ENCODE measurements at regions not wholly inside any gene's neighbourhood (a gene's known extent, or its start where the extent isn't known, plus 50 kb on each side); places are given as distances from the start of the nearest gene placed in this dataset.

GRCh38 chr6:23566418-23566817 lies 559.6 kb upstream of the NRSN1 start:
- Histone ChIP-seq H3K9me3 (ENCODE audit: control insufficient read depth, insufficient read depth, low read length) (no peaks in the 10 kb centered on the region), H3K79me2 (ENCODE audit: control insufficient read depth, low read length) (no peaks in the 10 kb centered on the region), H4K20me1 (ENCODE audit: control insufficient read depth, insufficient read depth, low read depth, low read length) (no peaks in the 10 kb centered on the region), H3K27ac (ENCODE audit: low read depth, low read length) (no peak overlapping the region), H3K4me3 (ENCODE audit: low read length) (no peak overlapping the region), H3K36me3 (ENCODE audit: control insufficient read depth, low read length) (no peaks in the 10 kb centered on the region), H3K9me2 (replicated peaks; ENCODE audit: control insufficient read depth, low read length) (no peaks in the 10 kb centered on the region; the same call in 1 of the 2 replicates), H3K4me2 (ENCODE audit: low read length) (no peak overlapping the region), H3F3A (ENCODE audit: control insufficient read depth, insufficient read depth) (no peaks in the 10 kb centered on the region), H3K27me3 (ENCODE audit: control insufficient read depth, low read length) (no peaks in the 10 kb centered on the region), H3K4me1 (ENCODE audit: control insufficient read depth, low read length) (no peaks in the 10 kb centered on the region)
- TF ChIP-seq CTCF (IDR thresholded peaks at IDR 0.05; ENCODE audit: low read depth, low read length, poor library complexity, severe bottlenecking) = no peak
- no peak for TF ChIP-seq EZH2phosphoT487 (IDR thresholded peaks at IDR 0.05; ENCODE audit: borderline replicate concordance, low read length)

GRCh38 chr6:23568292-23568691 lies 557.7 kb upstream of the NRSN1 start:
- no peaks in the 10 kb centered on the region for H3K4me1 ChIP-seq (ENCODE audit: control insufficient read depth, low read length)
- no peak overlapping the region for H3K4me3 ChIP-seq (ENCODE audit: low read length)
- no peak for TF ChIP-seq EZH2phosphoT487 (IDR thresholded peaks at IDR 0.05; ENCODE audit: borderline replicate concordance, low read length)
- no peak for TF ChIP-seq CTCF (IDR thresholded peaks at IDR 0.05; ENCODE audit: low read depth, low read length, poor library complexity, severe bottlenecking)
- H4K20me1 ChIP-seq (ENCODE audit: control insufficient read depth, insufficient read depth, low read depth, low read length) = no peaks in the 10 kb centered on the region
- H3K36me3 ChIP-seq (ENCODE audit: control insufficient read depth, low read length) = no peaks in the 10 kb centered on the region
- no peaks in the 10 kb centered on the region for H3K79me2 ChIP-seq (ENCODE audit: control insufficient read depth, low read length)
- no peak overlapping the region for H3K4me2 ChIP-seq (ENCODE audit: low read length)
- no peak overlapping the region for H3K27ac ChIP-seq (ENCODE audit: low read depth, low read length)
- no peaks in the 10 kb centered on the region for H3K9me3 ChIP-seq (ENCODE audit: control insufficient read depth, insufficient read depth, low read length)
- no peaks in the 10 kb centered on the region for H3F3A ChIP-seq (ENCODE audit: control insufficient read depth, insufficient read depth)
- H3K27me3 ChIP-seq (ENCODE audit: control insufficient read depth, low read length) = no peaks in the 10 kb centered on the region
- no peaks in the 10 kb centered on the region; the same call in 1 of the 2 replicates for H3K9me2 ChIP-seq (replicated peaks; ENCODE audit: control insufficient read depth, low read length)

DNA sequence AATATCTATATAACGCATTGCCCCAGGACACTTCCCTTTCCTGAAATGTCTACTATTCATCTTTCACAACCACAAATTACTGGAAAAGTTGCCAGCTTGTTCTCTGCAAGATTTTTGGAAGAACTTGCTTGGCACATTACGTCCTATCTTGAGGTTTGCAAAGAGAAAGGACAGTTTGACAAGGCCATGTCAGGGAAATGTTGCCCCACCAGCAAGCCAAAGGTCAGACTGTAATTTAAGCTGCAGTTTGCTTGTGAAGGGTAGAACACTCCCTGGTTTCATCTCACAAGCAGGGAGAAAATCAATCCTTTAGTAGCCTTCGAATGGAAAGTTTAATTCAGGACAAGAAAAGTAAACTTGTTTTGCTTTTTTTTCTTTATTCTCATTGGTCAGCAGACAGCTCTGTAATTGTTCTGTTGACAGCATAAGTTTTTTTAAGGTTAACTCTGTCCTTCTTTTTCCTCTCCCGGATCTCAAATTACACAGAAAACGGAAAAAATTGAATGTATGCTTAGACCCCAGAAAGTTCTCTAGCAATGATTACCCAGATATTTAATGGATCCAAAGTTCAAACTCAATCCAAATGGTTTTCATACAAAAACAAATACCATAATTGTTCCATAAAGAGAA lies 541.8 kb upstream of the NRSN1 start:
- no peak overlapping the region for H3K4me2 ChIP-seq (ENCODE audit: low read length)

More for the DNA sequence above, 541.8 kb upstream of the NRSN1 start:
- Histone ChIP-seq H3K4me1 (ENCODE audit: control insufficient read depth, low read length) (no peaks in the 10 kb centered on the region), H3F3A (ENCODE audit: control insufficient read depth, insufficient read depth) (no peaks in the 10 kb centered on the region), H4K20me1 (ENCODE audit: control insufficient read depth, insufficient read depth, low read depth, low read length) (no peaks in the 10 kb centered on the region), H3K27ac (ENCODE audit: low read depth, low read length) (no peak overlapping the region), H3K79me2 (ENCODE audit: control insufficient read depth, low read length) (no peaks in the 10 kb centered on the region), H3K9me3 (ENCODE audit: control insufficient read depth, insufficient read depth, low read length) (no peaks in the 10 kb centered on the region), H3K4me3 (ENCODE audit: low read length) (no peak overlapping the region), H3K27me3 (ENCODE audit: control insufficient read depth, low read length) (no peaks in the 10 kb centered on the region), H3K36me3 (ENCODE audit: control insufficient read depth, low read length) (no peaks in the 10 kb centered on the region), H3K9me2 (replicated peaks; ENCODE audit: control insufficient read depth, low read length) (no peaks in the 10 kb centered on the region)
- TF ChIP-seq EZH2phosphoT487 (IDR thresholded peaks at IDR 0.05; ENCODE audit: borderline replicate concordance, low read length) (no peak), CTCF (IDR thresholded peaks at IDR 0.05; ENCODE audit: low read depth, low read length, poor library complexity, severe bottlenecking) (no peak)

Measured in DOHH2 (cell line).